ENCODE measurements at regions not wholly inside any gene's neighbourhood (a gene's known extent, or its start where the extent isn't known, plus 50 kb on each side); places are given as distances from the start of the nearest gene placed in this dataset.
"Not testable (repeated sequence)": the region's sequence is repeated elsewhere in the genome, so short reads cannot be mapped to it uniquely, and the experiment has no call there.

DNA sequence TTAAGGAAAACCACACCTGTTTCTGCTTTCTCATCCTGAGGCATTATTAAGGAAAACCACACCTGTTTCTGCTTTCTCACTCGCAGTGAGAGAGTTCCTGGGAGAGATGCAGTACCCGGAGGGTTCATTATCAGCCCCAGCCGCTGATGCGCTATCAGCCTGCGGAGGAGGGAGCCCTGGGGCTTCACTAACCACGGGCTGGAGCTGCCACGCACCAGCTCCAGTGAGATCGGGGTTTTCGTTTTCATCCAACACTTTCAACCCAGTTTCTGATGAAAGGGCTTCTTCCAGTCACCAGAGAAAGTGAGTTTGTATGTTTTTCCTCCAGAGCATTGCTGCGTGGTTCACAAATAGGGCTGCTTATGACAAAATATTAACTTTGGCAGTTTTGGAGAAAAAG lies 93.2 kb upstream of the PRKX start:
- ATAC-seq (ENCODE audit: poor library complexity) (no peak), DNase-seq (no peak)
- Histone ChIP-seq H3K27ac (ENCODE audit: low read depth in 1 of 2, low read length in 2 of 2) (no peak overlapping the region), H3K36me3 (ENCODE audit: insufficient read depth, low read length) (no peaks in the 10 kb centered on the region), H3K4me1 (ENCODE audit: insufficient read depth, low read length) (no peaks in the 10 kb centered on the region), H3K9me3 (ENCODE audit: control insufficient read depth in 1 of 2, insufficient read depth in 1 of 2, low read length in 2 of 2) (no peaks in the 10 kb centered on the region), H3K4me3 (ENCODE audit: low read length) (no peak overlapping the region), H3K27me3 (ENCODE audit: control insufficient read depth in 1 of 2, insufficient read depth in 2 of 2, low read length in 2 of 2) (peaks cover 2 to 5% of the 10 kb centered on the region in 2 experiments)
- Mint-ChIP-seq H3K27me3 (peaks cover 30% of the 10 kb centered on the region), H3K36me3 (ENCODE audit: low read depth) (no peaks in the 10 kb centered on the region), H3K4me1 (ENCODE audit: low read depth) (peaks cover 2% of the 10 kb centered on the region), H3K9me3 (no peaks in the 10 kb centered on the region), H3K4me3 (no peak overlapping the region), H3K27ac (no peak overlapping the region)
- POLR2A ChIA-PET = no interaction called here
- intact Hi-C loops (cut with DNase I, micrococcal nuclease) = loop anchor here in 1 of 2 experiments (10.0 kb wide), 1 partner anchor 772 kb away; no protein-coding TSS in a partner anchor
- TF ChIP-seq, protein P1, sequence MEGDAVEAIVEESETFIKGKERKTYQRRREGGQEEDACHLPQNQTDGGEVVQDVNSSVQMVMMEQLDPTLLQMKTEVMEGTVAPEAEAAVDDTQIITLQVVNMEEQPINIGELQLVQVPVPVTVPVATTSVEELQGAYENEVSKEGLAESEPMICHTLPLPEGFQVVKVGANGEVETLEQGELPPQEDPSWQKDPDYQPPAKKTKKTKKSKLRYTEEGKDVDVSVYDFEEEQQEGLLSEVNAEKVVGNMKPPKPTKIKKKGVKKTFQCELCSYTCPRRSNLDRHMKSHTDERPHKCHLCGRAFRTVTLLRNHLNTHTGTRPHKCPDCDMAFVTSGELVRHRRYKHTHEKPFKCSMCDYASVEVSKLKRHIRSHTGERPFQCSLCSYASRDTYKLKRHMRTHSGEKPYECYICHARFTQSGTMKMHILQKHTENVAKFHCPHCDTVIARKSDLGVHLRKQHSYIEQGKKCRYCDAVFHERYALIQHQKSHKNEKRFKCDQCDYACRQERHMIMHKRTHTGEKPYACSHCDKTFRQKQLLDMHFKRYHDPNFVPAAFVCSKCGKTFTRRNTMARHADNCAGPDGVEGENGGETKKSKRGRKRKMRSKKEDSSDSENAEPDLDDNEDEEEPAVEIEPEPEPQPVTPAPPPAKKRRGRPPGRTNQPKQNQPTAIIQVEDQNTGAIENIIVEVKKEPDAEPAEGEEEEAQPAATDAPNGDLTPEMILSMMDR (IDR thresholded peaks at IDR 0.05) = no peak
- CTCF ChIA-PET = no interaction called here

GRCh38 chrX:3803713-3804112 lies 90.3 kb upstream of the PRKX start:
- intact Hi-C loops (cut with DNase I, micrococcal nuclease) = loop anchor here in 1 of 2 experiments (10.0 kb wide), 1 partner anchor 769 kb away; no protein-coding TSS in a partner anchor
- H3K4me3 Mint-ChIP-seq = no peak overlapping the region
- ChIA-PET CTCF (no interaction called here), POLR2A (no interaction called here)
- ATAC-seq (ENCODE audit: poor library complexity) (no peak), DNase-seq (no peak)
- H3K27me3 Mint-ChIP-seq = peaks cover 25% of the 10 kb centered on the region
- H3K36me3 ChIP-seq (ENCODE audit: insufficient read depth, low read length) = no peaks in the 10 kb centered on the region
- no peaks in the 10 kb centered on the region for H3K4me1 ChIP-seq (ENCODE audit: insufficient read depth, low read length)
- TF ChIP-seq, protein P1 (IDR thresholded peaks at IDR 0.05) = no peak
- H3K27me3 ChIP-seq (ENCODE audit: control insufficient read depth in 1 of 2, insufficient read depth in 2 of 2, low read length in 2 of 2) = peaks cover 2 to 5% of the 10 kb centered on the region in 2 experiments
- H3K4me1 Mint-ChIP-seq (ENCODE audit: low read depth) = no peaks in the 10 kb centered on the region
- no peak overlapping the region for H3K4me3 ChIP-seq (ENCODE audit: low read length)
- H3K27ac ChIP-seq (ENCODE audit: low read depth in 1 of 2, low read length in 2 of 2) = no peak overlapping the region
- H3K27ac Mint-ChIP-seq = no peak overlapping the region
- no peaks in the 10 kb centered on the region for H3K9me3 Mint-ChIP-seq
- H3K9me3 ChIP-seq (ENCODE audit: control insufficient read depth in 1 of 2, insufficient read depth in 1 of 2, low read length in 2 of 2) = no peaks in the 10 kb centered on the region
- H3K36me3 Mint-ChIP-seq (ENCODE audit: low read depth) = no peaks in the 10 kb centered on the region

- no peak for ATAC-seq (ENCODE audit: poor library complexity)
These were observed 89.9 kb upstream of the PRKX start for GRCh38 chrX:3803305-3803704.

DNA sequence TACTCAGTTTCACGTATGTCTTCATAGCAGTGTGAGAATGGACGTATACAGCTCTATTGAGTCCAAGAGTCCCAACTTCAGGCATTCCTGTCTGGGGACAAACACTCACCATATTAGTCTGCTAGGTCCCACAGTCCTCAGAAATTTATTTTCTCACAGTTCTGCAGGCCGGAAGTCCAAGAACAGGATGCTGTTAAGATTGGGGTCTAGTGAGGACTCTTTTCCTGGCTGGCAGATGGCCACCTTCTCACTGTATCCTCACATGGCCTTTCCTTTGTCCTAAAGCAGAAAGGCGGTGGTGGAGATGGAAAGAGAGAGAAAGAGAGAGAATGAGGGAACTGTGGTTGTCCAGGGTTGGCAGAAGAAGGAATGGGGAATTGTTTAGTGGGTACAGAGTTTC lies 82.0 kb upstream of the PRKX start:
- H3K27me3 ChIP-seq (ENCODE audit: control insufficient read depth in 1 of 2, insufficient read depth in 2 of 2, low read length in 2 of 2); H3K4me3 ChIP-seq (ENCODE audit: low read length); CTCF ChIA-PET; POLR2A ChIA-PET; H3K4me1 Mint-ChIP-seq (ENCODE audit: low read depth); intact Hi-C loops (cut with DNase I, micrococcal nuclease); H3K9me3 Mint-ChIP-seq; H3K9me3 ChIP-seq (ENCODE audit: control insufficient read depth in 1 of 2, insufficient read depth in 1 of 2, low read length in 2 of 2); H3K36me3 ChIP-seq (ENCODE audit: insufficient read depth, low read length); ATAC-seq (ENCODE audit: poor library complexity); H3K27me3 Mint-ChIP-seq; H3K4me1 ChIP-seq (ENCODE audit: insufficient read depth, low read length); H3K36me3 Mint-ChIP-seq (ENCODE audit: low read depth); DNase-seq; H3K27ac Mint-ChIP-seq; H3K4me3 Mint-ChIP-seq; H3K27ac ChIP-seq (ENCODE audit: low read depth in 1 of 2, low read length in 2 of 2): not testable (repeated sequence)

More at GRCh38 chrX:3803305-3803704, 89.9 kb upstream of the PRKX start:
- ChIA-PET CTCF (no interaction called here), POLR2A (no interaction called here)
- no peaks in the 10 kb centered on the region for H3K9me3 Mint-ChIP-seq
- DNase-seq = no peak
- peaks cover 2 to 5% of the 10 kb centered on the region in 2 experiments for H3K27me3 ChIP-seq (ENCODE audit: control insufficient read depth in 1 of 2, insufficient read depth in 2 of 2, low read length in 2 of 2)
- H3K4me3 ChIP-seq (ENCODE audit: low read length) = no peak overlapping the region
- no peaks in the 10 kb centered on the region for H3K4me1 ChIP-seq (ENCODE audit: insufficient read depth, low read length)
- H3K27ac Mint-ChIP-seq = no peak overlapping the region
- peaks cover 21% of the 10 kb centered on the region for H3K27me3 Mint-ChIP-seq
- no peaks in the 10 kb centered on the region for H3K9me3 ChIP-seq (ENCODE audit: control insufficient read depth in 1 of 2, insufficient read depth in 1 of 2, low read length in 2 of 2)
- intact Hi-C loops (cut with DNase I, micrococcal nuclease) = loop anchor here in 1 of 2 experiments (10.0 kb wide), 1 partner anchor 769 kb away; no protein-coding TSS in a partner anchor
- no peaks in the 10 kb centered on the region for H3K36me3 Mint-ChIP-seq (ENCODE audit: low read depth)
- no peaks in the 10 kb centered on the region for H3K4me1 Mint-ChIP-seq (ENCODE audit: low read depth)
- no peaks in the 10 kb centered on the region for H3K36me3 ChIP-seq (ENCODE audit: insufficient read depth, low read length)
- H3K4me3 Mint-ChIP-seq = no peak overlapping the region
- no peak overlapping the region for H3K27ac ChIP-seq (ENCODE audit: low read depth in 1 of 2, low read length in 2 of 2)
- TF ChIP-seq, protein P1 (IDR thresholded peaks at IDR 0.05) = no peak

All from CD4-positive, alpha-beta T cell (primary cell).